ENCODE measurements at regions not wholly inside any gene's neighbourhood (a gene's known extent, or its start where the extent isn't known, plus 50 kb on each side); places are given as distances from the start of the nearest gene placed in this dataset.
"Not testable (repeated sequence)": the region's sequence is repeated elsewhere in the genome, so short reads cannot be mapped to it uniquely, and the experiment has no call there.

- no peak for DNase-seq
Observed at GRCh38 chr4:169885893-169886292, 128.1 kb upstream of the HPF1 start.

GRCh38 chr4:169881769-169882168, 124.0 kb upstream of the HPF1 start:
- DNase-seq, result no peak

GRCh38 chr4:169870507-169870906, 112.8 kb upstream of the HPF1 start:
- no peak for DNase-seq

- no peak for DNase-seq
Observed at GRCh38 chr4:169869490-169869889, 111.7 kb upstream of the HPF1 start.

- DNase-seq, result no peak
Observed at GRCh38 chr4:169861593-169861992, 103.8 kb upstream of the HPF1 start.

- no peak for DNase-seq
Observed at GRCh38 chr4:169859366-169860216, 101.8 kb upstream of the HPF1 start.

GRCh38 chr4:169854090-169854489, 96.3 kb upstream of the HPF1 start:
- DNase-seq, result no peak

- no peak for DNase-seq
Observed at GRCh38 chr4:169852481-169852880, 94.7 kb upstream of the HPF1 start.

- no peak for DNase-seq
Observed at GRCh38 chr4:169851750-169852149, 94.0 kb upstream of the HPF1 start.

GRCh38 chr4:169849456-169849855, 91.7 kb upstream of the HPF1 start:
- no peak for DNase-seq

- no peak for DNase-seq
Observed at GRCh38 chr4:169848018-169848417, 90.3 kb upstream of the HPF1 start.

GRCh38 chr4:169847171-169847570, 89.4 kb upstream of the HPF1 start:
- DNase-seq, result no peak

- DNase-seq, result no peak
Observed at GRCh38 chr4:169846396-169846795, 88.7 kb upstream of the HPF1 start.

- DNase-seq, result no peak
Observed at GRCh38 chr4:169841776-169842175, 84.0 kb upstream of the HPF1 start.

- no peak for DNase-seq
Observed at GRCh38 chr4:169840554-169840953, 82.8 kb upstream of the HPF1 start.

- DNase-seq, result not testable (repeated sequence)
Observed at GRCh38 chr4:169828329-169828728, 70.6 kb upstream of the HPF1 start.

GRCh38 chr4:169826634-169827187, 69.0 kb upstream of the HPF1 start:
- no peak for DNase-seq

- DNase-seq, result peak; percentile 25
Observed at GRCh38 chr4:169823685-169824084, 65.9 kb upstream of the HPF1 start.

GRCh38 chr4:169821402-169821801, 63.7 kb upstream of the HPF1 start:
- DNase-seq, result no peak

- no peak for DNase-seq
Observed at GRCh38 chr4:169818063-169818679, 60.4 kb upstream of the HPF1 start.

GRCh38 chr4:169815606-169816005, 57.9 kb upstream of the HPF1 start:
- no peak for DNase-seq

GRCh38 chr4:169811476-169811875, 53.7 kb upstream of the HPF1 start:
- no peak for DNase-seq

- DNase-seq, result no peak
Observed at GRCh38 chr4:169810325-169811323, 52.9 kb upstream of the HPF1 start.

Measured in activated CD4-positive, alpha-beta T cell treated with anti-CD3 and anti-CD28 coated beads for 48 hours (primary cell).